ENCODE measurements at regions not wholly inside any gene's neighbourhood (a gene's known extent, or its start where the extent isn't known, plus 50 kb on each side); places are given as distances from the start of the nearest gene placed in this dataset.

DNA sequence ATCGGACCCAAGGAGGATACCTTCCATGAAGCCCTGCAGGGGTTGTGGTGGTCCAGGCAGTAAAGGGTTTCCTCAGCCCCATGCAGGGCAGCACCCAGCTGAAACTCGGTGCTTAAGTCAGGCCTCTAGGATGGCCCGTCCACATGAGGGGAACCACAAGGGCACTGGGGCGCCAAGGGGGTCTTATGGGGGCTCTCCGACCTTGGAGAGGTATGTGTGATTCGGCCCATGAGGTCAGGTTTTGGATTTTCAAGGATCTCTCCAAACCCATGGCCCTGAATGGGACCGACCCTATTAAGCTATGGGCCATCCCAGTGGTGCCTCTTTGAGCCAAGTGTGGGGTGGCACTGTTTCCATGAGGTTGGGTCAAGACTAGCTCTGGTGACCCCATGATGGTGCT is 233.3 kb downstream of the SNRPN start:
- no peak overlapping the region for H3K56ac ChIP-seq (replicated peaks; ENCODE audit: insufficient read length, low read depth, low read length)
- no peak overlapping the region for H3K9ac ChIP-seq (replicated peaks in 1 of 4; ENCODE audit: extremely low read depth in 1 of 4, low read depth in 3 of 4, low read length in 3 of 4)
- H3K9me3 ChIP-seq (ENCODE audit: insufficient read depth in 2 of 2, low read depth in 1 of 2, low read length in 1 of 2), result peaks cover 73 to 97% of the 10 kb centered on the region in 2 experiments
- no peak overlapping the region for H3K14ac ChIP-seq (ENCODE audit: insufficient read length)
- DNase-seq (ENCODE audit: low read depth in 1 of 2, low spot score in 2 of 2) (no peak), FAIRE-seq (no peak)
- no peak overlapping the region for H3K18ac ChIP-seq (ENCODE audit: extremely low read depth, low read length)
- H2BK15ac ChIP-seq (ENCODE audit: low read length), result no peak overlapping the region
- H3K23ac ChIP-seq (ENCODE audit: insufficient read length), result no peak overlapping the region
- no peaks in the 10 kb centered on the region for H3K27me3 ChIP-seq (replicated peaks in 1 of 4; ENCODE audit: control insufficient read depth in 3 of 4, extremely low read depth in 1 of 4, insufficient read depth in 3 of 4, low read length in 3 of 4)
- no peaks in the 10 kb centered on the region for H3K23me2 ChIP-seq (ENCODE audit: low read depth, low read length)
- ChIA-PET CTCF (ENCODE audit: partially characterized antibody) (no interaction called here), POLR2A (ENCODE audit: partially characterized antibody) (no interaction called here)
- no peak overlapping the region for H2BK5ac ChIP-seq (ENCODE audit: low read depth, low read length)
- H3K36me3 ChIP-seq (ENCODE audit: control insufficient read depth in 2 of 4, insufficient read depth in 4 of 4, low read length in 3 of 4), result no peaks in the 10 kb centered on the region
- no peak overlapping the region for H3K27ac ChIP-seq (ENCODE audit: low read depth, low read length)
- no peak overlapping the region for H2BK120ac ChIP-seq (replicated peaks; ENCODE audit: low read depth, low read length)
- no peak overlapping the region for H3K4me2 ChIP-seq (ENCODE audit: insufficient read depth in 1 of 2, low read depth in 2 of 2, low read length in 2 of 2)
- no peak for TF ChIP-seq SP4 (IDR thresholded peaks at IDR 0.05; ENCODE audit: low read length)
- no peak for TF ChIP-seq SP2 (IDR thresholded peaks at IDR 0.05; ENCODE audit: low read length)
- no peak for TF ChIP-seq TAF1 (IDR thresholded peaks at IDR 0.05; ENCODE audit: low read depth, low read length)
- no peak for TF ChIP-seq KDM4A (IDR thresholded peaks at IDR 0.05; ENCODE audit: low read depth, low read length, severe bottlenecking)
- TF ChIP-seq JUN (IDR thresholded peaks at IDR 0.05; ENCODE audit: low read depth, low read length), result no peak
- no peak for TF ChIP-seq SRF (IDR thresholded peaks at IDR 0.05; ENCODE audit: low read depth, low read length)
- no peak for TF ChIP-seq SIN3A (conservative IDR thresholded peaks at IDR 0.05 in 1 of 2, IDR thresholded peaks at IDR 0.05 in 1 of 2; ENCODE audit: low read depth in 1 of 2, low read length in 2 of 2)
- TF ChIP-seq RXRA (IDR thresholded peaks at IDR 0.05; ENCODE audit: insufficient read depth, low read depth, low read length), result no peak
- TF ChIP-seq POLR2A (IDR thresholded peaks at IDR 0.05; ENCODE audit: control extremely low read depth in 1 of 2, low read depth in 2 of 2, low read length in 2 of 2), result no peak
- TF ChIP-seq, protein P1, sequence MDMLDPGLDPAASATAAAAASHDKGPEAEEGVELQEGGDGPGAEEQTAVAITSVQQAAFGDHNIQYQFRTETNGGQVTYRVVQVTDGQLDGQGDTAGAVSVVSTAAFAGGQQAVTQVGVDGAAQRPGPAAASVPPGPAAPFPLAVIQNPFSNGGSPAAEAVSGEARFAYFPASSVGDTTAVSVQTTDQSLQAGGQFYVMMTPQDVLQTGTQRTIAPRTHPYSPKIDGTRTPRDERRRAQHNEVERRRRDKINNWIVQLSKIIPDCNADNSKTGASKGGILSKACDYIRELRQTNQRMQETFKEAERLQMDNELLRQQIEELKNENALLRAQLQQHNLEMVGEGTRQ (IDR thresholded peaks at IDR 0.05; ENCODE audit: low read length), result no peak
- TF ChIP-seq HDAC6 (IDR thresholded peaks at IDR 0.05; ENCODE audit: low read depth, low read length), result no peak
- no peak for TF ChIP-seq MAFK (IDR thresholded peaks at IDR 0.05; ENCODE audit: low read depth, low read length)
- TF ChIP-seq ASH2L (IDR thresholded peaks at IDR 0.05; ENCODE audit: low read length), result no peak
- TF ChIP-seq CHD1 (IDR thresholded peaks at IDR 0.05; ENCODE audit: low read depth, low read length), result no peak
- no peaks in the 10 kb centered on the region for H3K79me1 ChIP-seq (ENCODE audit: low read depth, low read length)
- no peak overlapping the region for H2BK12ac ChIP-seq (ENCODE audit: low read depth, low read length)
- no peaks in the 10 kb centered on the region for H3K4me1 ChIP-seq (replicated peaks in 1 of 4; ENCODE audit: control insufficient read depth in 3 of 4, insufficient read depth in 4 of 4, low read length in 3 of 4)
- H4K8ac ChIP-seq (ENCODE audit: extremely low read depth, insufficient read depth, low read length), result no peak overlapping the region
- no peak overlapping the region for H2AFZ ChIP-seq (ENCODE audit: low read length)
- no peak overlapping the region for H2BK20ac ChIP-seq (ENCODE audit: low read length)
- no peaks in the 10 kb centered on the region for H4K20me1 ChIP-seq (replicated peaks in 1 of 2; ENCODE audit: control insufficient read depth in 1 of 2, insufficient read depth in 2 of 2, low read length in 2 of 2)
- H3K4ac ChIP-seq (replicated peaks; ENCODE audit: insufficient read length, low read depth, low read length), result no peak overlapping the region
- H2AK5ac ChIP-seq (ENCODE audit: low read depth, low read length), result no peak overlapping the region
- no peak overlapping the region for H3K4me3 ChIP-seq (ENCODE audit: extremely low read depth in 1 of 4, insufficient read depth in 2 of 4, low read depth in 3 of 4, low read length in 4 of 4)
- whole genome bisulfite sequencing, 2 experiments (ENCODE audit: extremely low coverage in 1 of 2, insufficient coverage in 1 of 2, insufficient read length in 1 of 2, insufficient replicate concordance in 2 of 2, low coverage in 1 of 2, low lambda C conversion rate in 2 of 2, missing lambda C conversion rate in 1 of 2), result 85% methylated on average over 7 of the region's 7 CpGs; no CpG with 5 or more reads in 1 of the 2 experiments
- H4K91ac ChIP-seq (replicated peaks; ENCODE audit: insufficient read length, low read length), result no peak overlapping the region
- no peak overlapping the region for H4K5ac ChIP-seq (ENCODE audit: insufficient read length, low read depth, low read length)
- H3K79me2 ChIP-seq (ENCODE audit: control insufficient read depth in 1 of 2, insufficient read depth in 2 of 2, low read length in 2 of 2), result no peaks in the 10 kb centered on the region
